ENCODE measurements at regions not wholly inside any gene's neighbourhood (a gene's known extent, or its start where the extent isn't known, plus 50 kb on each side); places are given as distances from the start of the nearest gene placed in this dataset.
"Not testable (repeated sequence)": the region's sequence is repeated elsewhere in the genome, so short reads cannot be mapped to it uniquely, and the experiment has no call there.

- DNase-seq: no peak
Measured at GRCh38 chr12:68508576-68508975, 102.1 kb upstream of the RAP1B start.

GRCh38 chr12:68509242-68509641 lies 101.5 kb upstream of the RAP1B start:
- no peak for DNase-seq

- DNase-seq: no peak
Measured at GRCh38 chr12:68510397-68510796, 100.3 kb upstream of the RAP1B start.

GRCh38 chr12:68514807-68515411 lies 95.8 kb upstream of the RAP1B start:
- DNase-seq: no peak

- DNase-seq: no peak
Measured at GRCh38 chr12:68515793-68516192, 94.9 kb upstream of the RAP1B start.

GRCh38 chr12:68521321-68521839 lies 89.3 kb upstream of the RAP1B start:
- no peak for DNase-seq

GRCh38 chr12:68521848-68522502 lies 88.7 kb upstream of the RAP1B start:
- no peak for DNase-seq

- no peak for DNase-seq
Measured at GRCh38 chr12:68529466-68529865, 81.2 kb upstream of the RAP1B start.

GRCh38 chr12:68529869-68530268 lies 80.8 kb upstream of the RAP1B start:
- DNase-seq: no peak

- no peak for DNase-seq
Measured at GRCh38 chr12:68530299-68530698, 80.4 kb upstream of the RAP1B start.

- no peak for DNase-seq
Measured at GRCh38 chr12:68530965-68531364, 79.7 kb upstream of the RAP1B start.

GRCh38 chr12:68532204-68532886 lies 78.4 kb upstream of the RAP1B start:
- DNase-seq: no peak

GRCh38 chr12:68532887-68533248 lies 77.8 kb upstream of the RAP1B start:
- no peak for DNase-seq

GRCh38 chr12:68534108-68534507 lies 76.6 kb upstream of the RAP1B start:
- no peak for DNase-seq

GRCh38 chr12:68536885-68537485 lies 73.7 kb upstream of the RAP1B start:
- DNase-seq: no peak

GRCh38 chr12:68537571-68537970 lies 73.1 kb upstream of the RAP1B start:
- DNase-seq: no peak

GRCh38 chr12:68538726-68539614 lies 71.7 kb upstream of the RAP1B start:
- DNase-seq: peak; percentile 35 to 46

GRCh38 chr12:68539615-68539952 lies 71.1 kb upstream of the RAP1B start:
- DNase-seq: no peak

- not testable (repeated sequence) for DNase-seq
Measured at GRCh38 chr12:68540768-68541167, 69.9 kb upstream of the RAP1B start.

- not testable (repeated sequence) for DNase-seq
Measured at GRCh38 chr12:68547318-68547717, 63.4 kb upstream of the RAP1B start.

GRCh38 chr12:68552605-68553195 lies 58.0 kb upstream of the RAP1B start:
- not testable (repeated sequence) for DNase-seq

All from right lung (tissue), 2 donors.